Esophagus muscularis mucosa (tissue), 4 donors: ENCODE measurements at regions not wholly inside any gene's neighbourhood (a gene's known extent, or its start where the extent isn't known, plus 50 kb on each side); places are given as distances from the start of the nearest gene placed in this dataset.

ENCODE experiments used
- EP300 ChIP-seq: sonication (generic); formaldehyde crosslinking; IDR thresholded peaks from one replicate; pipeline ENCODE4 v1.6.1; 2017; ENCODE audit warnings: antibody characterized with exemption
- POLR2A ChIP-seq: fragments of 450-650 bp; IDR thresholded peaks from one replicate; pipeline ENCODE4 v1.6.1; 2017; ENCODE audit warnings: antibody characterized with exemption, moderate library complexity, mild to moderate bottlenecking, low read depth
- TF ChIP-seq, protein P1 (sequence below), 3 experiments: fragments of 200-600 bp in 2 of 3; fragments of 450-650 bp in 1 of 3; sonication (generic) in 2 of 3; IDR thresholded peaks; one replicate each; pipeline ENCODE4 v1.5.1; 2017 to 2019; ENCODE audit warnings: antibody characterized with exemption in 3 of 3, mild to moderate bottlenecking in 2 of 3, moderate library complexity in 1 of 3

DNA sequence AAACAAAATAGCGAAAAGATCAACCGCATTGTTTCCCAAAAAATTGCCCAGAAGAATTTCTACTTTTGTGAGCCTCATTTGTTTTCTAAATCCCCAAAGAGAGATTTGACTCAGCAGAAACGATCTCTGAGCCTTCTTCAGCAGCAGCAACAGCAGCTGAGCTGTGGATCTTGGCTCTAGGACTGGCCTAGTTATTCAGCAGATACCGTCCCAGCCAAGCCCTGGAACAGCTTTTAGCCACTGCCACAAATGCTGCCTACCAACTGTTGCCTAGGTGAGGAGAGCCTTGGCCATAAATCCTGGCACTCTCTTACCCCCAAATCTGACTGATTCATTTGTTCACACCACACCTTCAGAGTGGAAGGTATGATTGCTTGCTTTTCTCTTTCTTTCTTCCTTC lies 320.1 kb downstream of the TGFB2 start:
- TF ChIP-seq EP300 (no peak), POLR2A (no peak)
- TF ChIP-seq, protein P1, sequence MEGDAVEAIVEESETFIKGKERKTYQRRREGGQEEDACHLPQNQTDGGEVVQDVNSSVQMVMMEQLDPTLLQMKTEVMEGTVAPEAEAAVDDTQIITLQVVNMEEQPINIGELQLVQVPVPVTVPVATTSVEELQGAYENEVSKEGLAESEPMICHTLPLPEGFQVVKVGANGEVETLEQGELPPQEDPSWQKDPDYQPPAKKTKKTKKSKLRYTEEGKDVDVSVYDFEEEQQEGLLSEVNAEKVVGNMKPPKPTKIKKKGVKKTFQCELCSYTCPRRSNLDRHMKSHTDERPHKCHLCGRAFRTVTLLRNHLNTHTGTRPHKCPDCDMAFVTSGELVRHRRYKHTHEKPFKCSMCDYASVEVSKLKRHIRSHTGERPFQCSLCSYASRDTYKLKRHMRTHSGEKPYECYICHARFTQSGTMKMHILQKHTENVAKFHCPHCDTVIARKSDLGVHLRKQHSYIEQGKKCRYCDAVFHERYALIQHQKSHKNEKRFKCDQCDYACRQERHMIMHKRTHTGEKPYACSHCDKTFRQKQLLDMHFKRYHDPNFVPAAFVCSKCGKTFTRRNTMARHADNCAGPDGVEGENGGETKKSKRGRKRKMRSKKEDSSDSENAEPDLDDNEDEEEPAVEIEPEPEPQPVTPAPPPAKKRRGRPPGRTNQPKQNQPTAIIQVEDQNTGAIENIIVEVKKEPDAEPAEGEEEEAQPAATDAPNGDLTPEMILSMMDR (IDR thresholded peaks at IDR 0.05): no peak
